Neuronal stem cell (in vitro differentiated cells): ENCODE measurements at regions not wholly inside any gene's neighbourhood (a gene's known extent, or its start where the extent isn't known, plus 50 kb on each side); places are given as distances from the start of the nearest gene placed in this dataset.
"Not testable (repeated sequence)": the region's sequence is repeated elsewhere in the genome, so short reads cannot be mapped to it uniquely, and the experiment has no call there.

Source experiments
- DNase-seq: peaks from one replicate; pipeline ENCODE4 v3.0.0-alpha.2; 2013; ENCODE audit warnings: low spot score
- H2AFZ ChIP-seq: one replicate; pipeline ENCODE4 v1.6.1; 2013; ENCODE audit warnings: mild to moderate bottlenecking, low read length, inconsistent platforms
- H2AK5ac ChIP-seq: 2 replicates; pipeline ENCODE4 v1.6.1; 2013; ENCODE audit warnings: low read depth, mild to moderate bottlenecking, inconsistent platforms, low read length, moderate library complexity, mixed read lengths
- H2BK120ac ChIP-seq: 2 replicates; pipeline ENCODE4 v1.6.1; 2013; ENCODE audit warnings: low read depth, mild to moderate bottlenecking, inconsistent platforms, low read length, moderate library complexity, mixed read lengths
- H2BK12ac ChIP-seq: one replicate; pipeline ENCODE4 v1.6.1; 2013; ENCODE audit warnings: low read length, inconsistent platforms
- H2BK15ac ChIP-seq: 2 replicates; pipeline ENCODE4 v1.6.1; 2013; ENCODE audit warnings: mild to moderate bottlenecking, low read length, inconsistent platforms, mixed read lengths
- H2BK5ac ChIP-seq: one replicate; pipeline ENCODE4 v1.6.1; 2013; ENCODE audit warnings: inconsistent platforms, mild to moderate bottlenecking, low read length, moderate library complexity
- H3K14ac ChIP-seq: one replicate; pipeline ENCODE4 v1.6.1; 2013; ENCODE audit warnings: low read length, inconsistent platforms
- H3K18ac ChIP-seq: 2 replicates; pipeline ENCODE4 v1.6.1; 2013; ENCODE audit warnings: low read length, inconsistent platforms
- H3K23ac ChIP-seq: 2 replicates; pipeline ENCODE4 v1.6.1; 2013; ENCODE audit warnings: low read depth, mild to moderate bottlenecking, mixed read lengths, low read length, inconsistent platforms; ENCODE audit not compliant: poor library complexity
- H3K27ac ChIP-seq: replicated peaks from 3 replicates; pipeline ENCODE4 v1.5.1; 2013; ENCODE audit warnings: low read length, inconsistent platforms
- H3K27me3 ChIP-seq, 3 experiments: 2 replicates each; pipeline ENCODE4 v1.6.1; 2013; ENCODE audit warnings: low read length in 3 of 3, mild to moderate bottlenecking in 2 of 3, inconsistent platforms in 1 of 3, low read depth in 1 of 3, mixed read lengths in 1 of 3, moderate library complexity in 1 of 3; ENCODE audit not compliant: control insufficient read depth in 3 of 3, insufficient read depth in 3 of 3
- H3K36me3 ChIP-seq, 2 donors: replicated peaks in 1 of 2; 2 replicates each; pipeline ENCODE4 v1.6.1; 2013; ENCODE audit warnings: low read length in 2 of 2; ENCODE audit not compliant: control insufficient read depth in 2 of 2, insufficient read depth in 2 of 2
- H3K4ac ChIP-seq: 2 replicates; pipeline ENCODE4 v1.6.1; 2013; ENCODE audit warnings: inconsistent platforms, mild to moderate bottlenecking, low read length, moderate library complexity
- H3K4me1 ChIP-seq, 2 donors: 1 replicate in 1 of 2; 2 replicates in 1 of 2; pipeline ENCODE4 v1.6.1; 2013; ENCODE audit warnings: low read length in 2 of 2, low read depth in 1 of 2; ENCODE audit not compliant: control insufficient read depth in 2 of 2, insufficient read depth in 1 of 2
- H3K4me2 ChIP-seq: one replicate; pipeline ENCODE4 v1.6.1; 2013; ENCODE audit warnings: mild to moderate bottlenecking, low read length, inconsistent platforms; ENCODE audit not compliant: insufficient read depth, poor library complexity, severe bottlenecking
- H3K4me3 ChIP-seq, 2 donors: 2 replicates each; pipeline ENCODE4 v1.5.1; 2013; ENCODE audit warnings: low read length in 2 of 2, mild to moderate bottlenecking in 2 of 2, inconsistent platforms in 1 of 2, moderate library complexity in 1 of 2
- H3K79me1 ChIP-seq: one replicate; pipeline ENCODE4 v1.6.1; 2013; ENCODE audit warnings: low read depth, mild to moderate bottlenecking, inconsistent platforms, low read length, moderate library complexity
- H3K9ac ChIP-seq: one replicate; pipeline ENCODE4 v1.6.1; 2013; ENCODE audit warnings: mild to moderate bottlenecking, low read depth, low read length, inconsistent platforms; ENCODE audit not compliant: poor library complexity
- H3K9me3 ChIP-seq, 2 donors: replicated peaks in 1 of 2; 2 replicates each; pipeline versions ENCODE3 to v1.6.1; 2013; ENCODE audit warnings: low read length in 2 of 2, mild to moderate bottlenecking in 2 of 2, inconsistent platforms in 1 of 2, low read depth in 1 of 2, mixed read lengths in 1 of 2, moderate library complexity in 1 of 2; ENCODE audit not compliant: control insufficient read depth in 2 of 2, insufficient read depth in 1 of 2
- H4K8ac ChIP-seq: one replicate; pipeline ENCODE4 v1.6.1; 2013; ENCODE audit warnings: low read depth, mild to moderate bottlenecking, inconsistent platforms, low read length, moderate library complexity
- H4K91ac ChIP-seq: one replicate; pipeline ENCODE4 v1.6.1; 2013; ENCODE audit warnings: low read length, low read depth, mild to moderate bottlenecking, inconsistent platforms; ENCODE audit not compliant: poor library complexity
- WGBS, 2 donors: extraction: QIAGEN DNeasy Blood & Tissue Kit; methylation state at CpG; one replicate each; pipeline ENCODE4 v1.1.7; 2013; ENCODE audit warnings: missing lambda C conversion rate in 2 of 2, mixed read lengths in 1 of 2; ENCODE audit not compliant: insufficient read length in 2 of 2, insufficient replicate concordance in 1 of 2; ENCODE audit errors: extremely low coverage in 2 of 2; 5-methylcytosine and 5-hydroxymethylcytosine counted together

DNA sequence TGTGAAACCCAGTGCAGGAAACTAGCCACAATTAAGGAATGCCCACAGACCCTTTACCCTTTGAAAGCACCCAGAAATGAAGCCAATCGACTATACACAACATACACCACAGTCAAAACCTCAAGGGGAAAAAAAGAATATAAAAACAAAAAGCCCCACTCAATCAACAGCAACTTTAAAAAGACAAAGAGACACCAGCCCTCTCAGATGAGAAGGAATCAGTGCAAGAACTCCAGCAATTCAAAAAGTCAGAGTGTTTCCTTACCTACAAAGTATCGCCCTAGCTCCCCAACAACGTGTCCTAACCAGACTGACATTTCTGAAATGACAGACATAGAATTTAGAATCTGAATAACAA lies 147.7 kb downstream of the CHD1L start:
- Histone ChIP-seq H3K4me3 (no peak overlapping the region), H3K18ac (no peak overlapping the region), H2BK12ac (no peak overlapping the region), H3K4me2 (no peak overlapping the region), H3K79me1 (no peaks in the 10 kb centered on the region), H3K4me1 (peaks cover 0 to 2% of the 10 kb centered on the region in 2 donors), H2AFZ (peak overlapping the region; percentile 1), H3K27me3 (no peaks in the 10 kb centered on the region), H3K9ac (no peak overlapping the region), H2BK15ac (no peak overlapping the region), H4K8ac (no peak overlapping the region), H3K4ac (no peak overlapping the region), H2AK5ac (no peak overlapping the region), H3K27ac (no peak overlapping the region), H3K23ac (no peak overlapping the region), H3K14ac (no peak overlapping the region), H2BK5ac (no peak overlapping the region), H2BK120ac (no peak overlapping the region), H4K91ac (no peak overlapping the region), H3K9me3 (peaks cover 0 to 3% of the 10 kb centered on the region in 2 donors), H3K36me3 (no peaks in the 10 kb centered on the region)
- no peak for DNase-seq
- WGBS, 2 donors: no CpG with 5 or more reads among the region's 3 CpGs

DNA sequence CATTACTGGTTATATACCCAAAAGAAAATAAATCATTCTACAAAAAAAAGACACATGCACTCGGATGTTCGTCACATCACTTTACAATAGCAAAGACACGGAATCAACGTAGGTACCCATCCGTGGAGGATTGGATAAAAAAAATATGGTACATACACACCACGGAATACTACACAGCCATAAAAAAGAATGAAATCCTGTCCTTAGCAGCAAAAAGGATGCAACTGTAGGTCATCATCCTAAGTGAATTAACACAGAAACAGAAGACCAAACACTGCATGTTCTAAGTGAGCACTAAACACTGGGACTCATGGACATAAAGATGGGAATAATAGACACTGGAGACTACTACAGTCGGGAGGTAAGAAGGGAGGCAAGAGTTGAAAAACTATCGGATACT lies 148.6 kb downstream of the CHD1L start:
- H3K27me3 ChIP-seq: no peaks in the 10 kb centered on the region
- H3K27ac ChIP-seq: no peak overlapping the region
- no peak overlapping the region for H2BK15ac ChIP-seq
- H3K4me3 ChIP-seq: no peak overlapping the region
- H2AK5ac ChIP-seq: no peak overlapping the region
- H3K18ac ChIP-seq: no peak overlapping the region
- WGBS, 2 donors: no CpG with 5 or more reads among the region's 8 CpGs
- no peak overlapping the region for H3K9ac ChIP-seq
- no peaks in the 10 kb centered on the region for H3K79me1 ChIP-seq
- no peak overlapping the region for H3K4ac ChIP-seq
- H4K91ac ChIP-seq: no peak overlapping the region
- H2BK12ac ChIP-seq: no peak overlapping the region
- peaks cover 0 to 2% of the 10 kb centered on the region in 2 donors for H3K4me1 ChIP-seq
- no peak overlapping the region for H2BK5ac ChIP-seq
- DNase-seq: no peak
- no peak overlapping the region for H2BK120ac ChIP-seq
- no peak overlapping the region for H4K8ac ChIP-seq
- no peaks in the 10 kb centered on the region for H3K36me3 ChIP-seq
- no peak overlapping the region for H3K14ac ChIP-seq
- H3K4me2 ChIP-seq: no peak overlapping the region
- no peak overlapping the region for H3K23ac ChIP-seq
- H2AFZ ChIP-seq: no peak overlapping the region
- peaks cover 2 to 3% of the 10 kb centered on the region in 2 donors for H3K9me3 ChIP-seq

DNA sequence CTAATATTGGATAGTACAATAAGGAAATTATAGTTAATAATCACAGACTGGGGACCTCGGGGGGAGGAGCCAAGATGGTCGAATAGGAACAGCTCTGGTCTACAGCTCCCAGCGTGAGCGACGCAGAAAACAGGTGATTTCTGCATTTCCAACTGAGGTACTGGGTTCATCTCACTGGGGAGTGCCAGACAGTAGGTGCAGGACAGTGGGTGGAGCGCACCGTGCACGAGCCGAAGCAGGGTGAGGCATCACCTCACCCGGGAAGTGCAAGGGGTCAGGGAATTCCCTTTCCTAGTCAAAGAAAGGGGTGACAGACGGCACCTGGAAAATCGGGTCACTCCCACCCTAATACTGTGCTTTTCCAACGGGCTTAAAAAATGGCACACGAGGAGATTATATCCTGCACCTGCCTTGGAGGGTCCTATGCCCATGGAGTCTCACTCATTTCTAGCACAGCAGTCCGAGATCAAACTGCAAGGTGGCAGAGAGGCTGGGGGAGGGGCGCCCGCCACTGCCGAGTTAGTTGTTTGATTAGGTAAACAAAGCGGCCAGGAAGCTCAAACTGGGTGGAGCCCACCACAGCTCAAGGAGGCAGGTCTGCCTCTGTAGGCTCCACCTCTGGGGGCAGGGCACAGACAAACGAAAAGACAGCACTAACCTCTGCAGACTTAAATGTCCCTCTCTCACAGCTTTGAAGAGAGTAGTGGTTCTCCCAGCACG lies 138.8 kb upstream of the BCL9 start:
- not testable (repeated sequence) for H3K9ac ChIP-seq, H3K36me3 ChIP-seq, H4K8ac ChIP-seq, H3K4me2 ChIP-seq, H3K27ac ChIP-seq, H3K4me3 ChIP-seq, H2BK12ac ChIP-seq, H2BK120ac ChIP-seq, H3K4ac ChIP-seq, H4K91ac ChIP-seq, H2AFZ ChIP-seq, H2BK5ac ChIP-seq, H3K27me3 ChIP-seq, H3K14ac ChIP-seq, H2BK15ac ChIP-seq, H3K23ac ChIP-seq, DNase-seq, H3K9me3 ChIP-seq, H3K79me1 ChIP-seq, H2AK5ac ChIP-seq, H3K4me1 ChIP-seq, H3K18ac ChIP-seq
- no CpG with 5 or more reads among the region's 21 CpGs for WGBS, 2 donors

DNA sequence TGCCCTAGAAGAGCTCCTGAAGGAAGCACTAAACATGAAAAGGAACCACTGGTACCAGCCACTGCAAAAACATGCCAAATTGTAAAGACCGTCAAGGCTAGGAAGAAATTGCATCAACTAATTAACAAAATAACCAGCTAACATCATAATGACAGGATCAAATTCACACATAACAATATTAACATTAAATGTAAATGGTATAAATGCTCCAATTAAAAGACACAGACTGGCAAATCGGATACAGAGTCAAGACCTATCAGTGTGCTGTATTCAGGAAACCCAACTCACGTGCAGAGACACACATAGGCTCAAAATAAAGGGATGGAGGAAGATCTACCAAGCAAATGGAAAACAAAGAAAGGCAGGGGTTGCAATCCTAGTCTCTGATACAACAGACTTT lies 137.0 kb upstream of the BCL9 start:
- H2BK12ac ChIP-seq, H3K36me3 ChIP-seq, DNase-seq, H4K91ac ChIP-seq, H3K4me3 ChIP-seq, H4K8ac ChIP-seq, H3K27ac ChIP-seq, H3K27me3 ChIP-seq, H3K23ac ChIP-seq, H2AFZ ChIP-seq, H2BK5ac ChIP-seq, H2BK15ac ChIP-seq, H3K14ac ChIP-seq, H3K4ac ChIP-seq, H2AK5ac ChIP-seq, H3K79me1 ChIP-seq, H2BK120ac ChIP-seq, H3K9me3 ChIP-seq, H3K9ac ChIP-seq, H3K4me1 ChIP-seq, H3K4me2 ChIP-seq, H3K18ac ChIP-seq: not testable (repeated sequence)
- WGBS, 2 donors: no CpG with 5 or more reads among the region's 3 CpGs
